ENCODE measurements at regions not wholly inside any gene's neighbourhood (a gene's known extent, or its start where the extent isn't known, plus 50 kb on each side); places are given as distances from the start of the nearest gene placed in this dataset.

DNA sequence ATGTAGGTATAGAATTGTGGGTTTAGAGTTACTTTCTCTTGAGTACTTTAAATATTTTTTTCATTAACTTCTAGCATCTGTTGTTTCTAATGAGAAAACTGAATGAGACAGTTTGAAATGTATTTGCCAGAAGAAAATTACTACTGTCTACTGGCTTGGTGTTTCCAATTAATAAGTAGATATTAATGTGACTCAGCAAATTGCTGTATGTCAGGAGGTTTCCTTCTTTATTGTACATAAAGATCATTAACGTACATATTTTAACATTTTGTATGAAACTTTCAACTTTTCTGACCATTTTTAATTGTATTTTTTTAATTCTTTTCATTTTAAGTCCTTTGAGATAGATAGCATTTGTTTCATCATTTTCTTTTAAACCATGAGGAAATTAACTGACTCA, 135.1 kb upstream of the SLC22A23 start:
- TF ChIP-seq, protein P1, sequence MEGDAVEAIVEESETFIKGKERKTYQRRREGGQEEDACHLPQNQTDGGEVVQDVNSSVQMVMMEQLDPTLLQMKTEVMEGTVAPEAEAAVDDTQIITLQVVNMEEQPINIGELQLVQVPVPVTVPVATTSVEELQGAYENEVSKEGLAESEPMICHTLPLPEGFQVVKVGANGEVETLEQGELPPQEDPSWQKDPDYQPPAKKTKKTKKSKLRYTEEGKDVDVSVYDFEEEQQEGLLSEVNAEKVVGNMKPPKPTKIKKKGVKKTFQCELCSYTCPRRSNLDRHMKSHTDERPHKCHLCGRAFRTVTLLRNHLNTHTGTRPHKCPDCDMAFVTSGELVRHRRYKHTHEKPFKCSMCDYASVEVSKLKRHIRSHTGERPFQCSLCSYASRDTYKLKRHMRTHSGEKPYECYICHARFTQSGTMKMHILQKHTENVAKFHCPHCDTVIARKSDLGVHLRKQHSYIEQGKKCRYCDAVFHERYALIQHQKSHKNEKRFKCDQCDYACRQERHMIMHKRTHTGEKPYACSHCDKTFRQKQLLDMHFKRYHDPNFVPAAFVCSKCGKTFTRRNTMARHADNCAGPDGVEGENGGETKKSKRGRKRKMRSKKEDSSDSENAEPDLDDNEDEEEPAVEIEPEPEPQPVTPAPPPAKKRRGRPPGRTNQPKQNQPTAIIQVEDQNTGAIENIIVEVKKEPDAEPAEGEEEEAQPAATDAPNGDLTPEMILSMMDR (IDR thresholded peaks at IDR 0.05): no peak
- TF ChIP-seq RCOR1 (IDR thresholded peaks at IDR 0.05; ENCODE audit: low read length) (no peak), TAF1 (IDR thresholded peaks at IDR 0.05; ENCODE audit: borderline replicate concordance, low read depth, low read length) (no peak), CHD2 (IDR thresholded peaks at IDR 0.05; ENCODE audit: low read length, partially characterized antibody) (no peak), ELF1 (IDR thresholded peaks at IDR 0.05) (no peak)

Data from SK-N-SH (cell line).